KG1 (cell line): ENCODE measurements at regions not wholly inside any gene's neighbourhood (a gene's known extent, or its start where the extent isn't known, plus 50 kb on each side); places are given as distances from the start of the nearest gene placed in this dataset.
"Not testable (repeated sequence)": the region's sequence is repeated elsewhere in the genome, so short reads cannot be mapped to it uniquely, and the experiment has no call there.

Experiments used
- DNase-seq: peaks from one replicate; lab custom pipeline; 2025; lab: John Stamatoyannopoulos, UW

DNA sequence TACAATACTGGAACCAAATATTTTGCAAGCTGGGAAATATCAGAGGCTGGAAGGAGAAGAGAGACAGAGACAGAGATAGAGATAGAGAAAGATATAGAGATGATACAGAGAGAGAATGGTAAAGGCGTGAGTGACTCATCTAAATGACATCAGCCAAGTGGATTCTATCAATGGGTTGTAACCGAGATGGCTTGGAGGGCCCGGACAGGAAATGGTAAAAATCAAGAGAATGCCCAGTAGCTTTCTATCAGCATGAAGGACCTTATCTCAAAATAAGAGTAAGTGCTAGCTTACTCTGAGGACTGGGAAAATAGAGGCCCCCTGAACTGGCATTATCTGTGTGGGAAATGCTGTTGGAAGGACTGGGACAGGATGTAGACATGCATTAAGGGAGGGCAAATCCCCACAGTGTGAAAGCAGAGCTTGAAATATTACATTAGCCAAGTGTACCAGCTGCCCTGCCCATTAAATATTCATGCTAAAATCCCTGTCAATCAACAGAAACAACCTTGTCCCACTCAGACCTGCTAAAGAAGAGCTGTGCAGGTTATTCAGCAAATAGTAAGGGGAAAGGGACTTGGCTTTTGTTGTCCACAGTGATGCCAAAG is 76.6 kb upstream of the ZNF644 start:
- DNase-seq = no peak

GRCh38 chr1:91095321-91095720 is 73.5 kb upstream of the ZNF644 start:
- not testable (repeated sequence) for DNase-seq

GRCh38 chr1:91092503-91092902 is 70.7 kb upstream of the ZNF644 start:
- no peak for DNase-seq

DNA sequence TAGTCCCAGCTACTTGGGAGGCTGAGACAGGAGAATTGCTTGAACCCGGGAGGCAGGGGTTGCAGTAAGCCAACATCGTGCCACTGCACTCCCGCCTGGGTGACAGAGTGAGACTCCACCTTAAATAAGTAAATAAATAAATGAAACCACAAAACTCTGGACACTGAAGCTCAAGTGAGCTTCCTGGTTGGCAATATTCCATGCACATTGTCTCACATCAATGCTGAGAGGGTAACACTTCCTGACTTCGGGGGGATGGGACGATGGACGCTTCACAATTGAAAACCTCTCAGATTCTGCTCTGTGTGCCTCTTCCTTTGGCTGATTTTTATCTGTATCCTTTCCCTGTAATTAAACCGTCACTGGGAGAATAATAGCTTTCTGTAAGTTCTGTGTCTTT is 70.0 kb upstream of the ZNF644 start:
- DNase-seq = no peak

DNA sequence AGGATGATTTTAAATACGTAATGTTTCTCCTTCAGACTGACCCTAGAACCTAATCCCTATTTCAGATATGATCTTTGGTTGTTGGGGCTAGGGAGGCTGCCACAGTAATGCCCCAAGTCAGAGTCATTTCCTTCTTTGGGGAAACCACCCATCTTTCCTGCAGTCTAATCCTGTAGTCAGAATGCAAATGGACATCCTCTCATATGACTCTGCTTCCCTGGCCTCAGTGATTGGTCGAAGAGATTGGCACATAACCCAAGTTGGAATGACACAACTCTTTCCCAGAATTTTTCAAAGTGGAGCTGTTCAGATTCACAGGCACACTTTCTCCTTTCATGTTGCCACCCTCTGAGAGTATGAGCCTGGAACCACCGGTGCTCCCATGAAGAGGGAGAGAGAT is 58.8 kb upstream of the ZNF644 start:
- DNase-seq = no peak

DNA sequence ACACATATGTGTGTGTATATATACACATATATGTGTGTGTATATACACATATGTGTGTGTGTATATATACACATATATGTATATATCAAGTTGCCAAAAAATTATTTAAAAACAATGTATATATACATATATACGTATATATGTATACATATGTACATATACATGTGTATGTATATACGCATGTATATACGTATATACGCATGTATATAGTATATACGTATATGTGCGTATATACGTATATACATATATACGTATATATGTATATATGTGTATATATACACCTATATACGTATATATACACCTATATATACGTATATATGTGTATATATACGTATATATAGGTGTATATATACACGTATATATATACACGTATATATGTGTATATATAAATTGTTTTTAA is 57.0 kb upstream of the ZNF644 start:
- no peak for DNase-seq

GRCh38 chr1:91076834-91077233 is 55.0 kb upstream of the ZNF644 start:
- DNase-seq = no peak

DNA sequence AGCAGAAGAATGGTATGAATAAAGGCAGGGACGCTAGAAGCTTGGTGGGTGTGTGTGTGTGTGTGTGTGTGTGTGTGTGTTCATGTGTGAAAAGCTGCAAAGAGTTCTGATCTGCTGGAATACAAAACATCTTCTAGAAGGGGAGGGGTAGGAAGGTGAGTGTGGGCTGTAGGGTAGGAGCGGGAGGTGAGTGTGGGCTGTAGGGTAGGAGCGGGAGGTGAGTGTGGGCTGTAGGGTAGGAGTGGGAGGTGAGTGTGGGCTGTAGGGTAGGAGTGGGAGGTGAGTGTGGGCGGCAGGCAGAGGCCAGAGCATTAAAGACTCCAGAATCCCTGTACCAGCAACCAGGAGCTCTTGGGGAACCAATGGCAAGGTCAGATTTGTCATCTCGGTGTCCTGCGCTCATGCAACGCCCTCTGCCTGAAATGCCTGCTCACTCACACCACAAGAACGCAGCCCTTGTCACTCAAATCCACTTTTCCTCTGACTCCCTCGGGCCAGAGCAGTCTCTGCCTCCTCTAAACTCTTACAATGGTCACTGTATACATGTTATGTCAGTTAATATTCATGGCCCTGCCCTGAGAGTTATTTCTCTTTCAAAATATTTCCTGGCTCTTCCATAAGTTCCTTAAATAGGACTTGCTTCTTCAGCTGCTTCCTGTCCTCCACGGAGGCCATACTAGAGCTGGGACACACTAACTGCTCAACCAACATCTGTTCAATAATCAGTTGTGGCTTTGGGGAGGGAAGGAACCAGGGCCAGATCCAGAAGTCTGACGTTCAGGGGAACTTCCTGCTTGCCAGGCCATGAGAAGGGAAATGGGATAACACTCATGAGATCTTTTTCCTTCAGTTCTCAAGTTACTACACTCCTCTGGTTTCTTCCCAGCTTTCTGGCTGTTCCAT is 53.6 kb upstream of the ZNF644 start:
- DNase-seq = no peak

GRCh38 chr1:91073299-91073698 is 51.5 kb upstream of the ZNF644 start:
- DNase-seq = no peak

DNA sequence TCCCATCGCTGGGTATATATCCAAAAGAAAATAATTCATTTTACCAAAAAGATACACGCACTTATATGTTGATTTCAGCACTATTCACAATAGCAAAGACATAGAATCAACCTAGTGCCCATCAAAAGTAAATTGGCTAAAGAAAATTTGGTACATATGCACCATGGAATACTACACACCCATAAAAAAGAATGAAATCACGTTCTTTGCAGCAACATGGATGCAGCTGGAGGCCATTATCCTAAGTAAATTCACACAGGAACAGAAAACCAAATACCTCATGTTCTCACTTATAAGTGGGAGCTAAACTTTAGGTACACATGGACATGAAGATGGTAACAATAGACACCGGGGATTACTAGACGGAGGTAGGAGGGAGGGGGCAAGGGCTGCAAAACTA is 50.0 kb upstream of the ZNF644 start:
- DNase-seq = no peak
